GM23338 (cell line): ENCODE measurements at regions not wholly inside any gene's neighbourhood (a gene's known extent, or its start where the extent isn't known, plus 50 kb on each side); places are given as distances from the start of the nearest gene placed in this dataset.

Experiments used
- ATAC-seq: fragments of 200-7000 bp; cut with Tn5 transposase; 3 replicates; pipeline ENCODE4 v1.9.1; 2020
- DNase-seq: peaks from one replicate; pipeline ENCODE4 v3.0.0-alpha.2; 2015; ENCODE audit warnings: low spot score
- H2AFZ ChIP-seq: fragments of 200-600 bp; sonication (generic); 2 replicates; pipeline ENCODE4 v1.8.0; 2016; ENCODE audit warnings: antibody characterized with exemption, mild to moderate bottlenecking, moderate library complexity
- H3F3A ChIP-seq: fragments of 200-600 bp; sonication (generic); replicated peaks from 2 replicates; pipeline ENCODE4 v1.8.0; 2017; ENCODE audit warnings: antibody characterized with exemption, mixed run types, low read depth
- H3K27ac ChIP-seq: fragments of 200-600 bp; sonication (generic); 2 replicates; pipeline ENCODE4 v1.6.1; 2016; ENCODE audit warnings: low read depth
- H3K27me3 ChIP-seq: fragments of 200-600 bp; sonication (generic); 2 replicates; pipeline ENCODE4 v1.8.0; 2016; ENCODE audit warnings: mild to moderate bottlenecking, mixed run types, moderate library complexity; ENCODE audit not compliant: insufficient read depth
- H3K36me3 ChIP-seq: fragments of 200-600 bp; sonication (generic); 2 replicates; pipeline ENCODE4 v1.8.0; 2016; ENCODE audit warnings: mild to moderate bottlenecking; ENCODE audit not compliant: insufficient read depth
- H3K4me1 ChIP-seq: fragments of 200-600 bp; sonication (generic); 2 replicates; pipeline ENCODE4 v1.8.0; 2016; ENCODE audit warnings: mild to moderate bottlenecking, moderate library complexity; ENCODE audit not compliant: insufficient read depth
- H3K4me2 ChIP-seq: fragments of 200-600 bp; sonication (generic); 2 replicates; pipeline ENCODE4 v1.7.1; 2017; ENCODE audit warnings: mixed run types
- H3K4me3 ChIP-seq: fragments of 200-600 bp; sonication (generic); 2 replicates; pipeline ENCODE4 v1.6.1; 2016; ENCODE audit warnings: mixed run types
- H3K79me2 ChIP-seq: fragments of 200-600 bp; sonication (generic); replicated peaks from 2 replicates; pipeline ENCODE4 v1.8.0; 2017; ENCODE audit warnings: mild to moderate bottlenecking; ENCODE audit not compliant: insufficient read depth
- H3K9me2 ChIP-seq: fragments of 200-600 bp; sonication (generic); 2 replicates; pipeline ENCODE4 v1.8.0; 2017; ENCODE audit not compliant: insufficient read depth
- H4K20me1 ChIP-seq: fragments of 200-600 bp; sonication (generic); replicated peaks from 2 replicates; pipeline ENCODE4 v1.8.0; 2017; ENCODE audit warnings: mild to moderate bottlenecking; ENCODE audit not compliant: insufficient read depth
- H3K27ac Mint-ChIP-seq: 2 replicates; pipeline ENCODE4 v1.8.0; 2020; ENCODE audit warnings: inconsistent platforms, mild to moderate bottlenecking, moderate library complexity, mixed read lengths
- H3K27me3 Mint-ChIP-seq: 3 replicates; pipeline ENCODE4 v1.8.0; 2022; ENCODE audit warnings: low read depth, mild to moderate bottlenecking, moderate library complexity, mixed read lengths, inconsistent platforms; ENCODE audit not compliant: insufficient read depth, poor library complexity
- H3K36me3 Mint-ChIP-seq: 3 replicates; pipeline ENCODE4 v1.8.0; 2021; ENCODE audit warnings: low read depth, mild to moderate bottlenecking, inconsistent platforms, moderate library complexity, mixed read lengths
- H3K4me1 Mint-ChIP-seq: 3 replicates; pipeline ENCODE4 v1.8.0; 2020; ENCODE audit warnings: mild to moderate bottlenecking, inconsistent platforms, mixed read lengths
- H3K4me3 Mint-ChIP-seq: 3 replicates; pipeline ENCODE4 v1.8.0; 2021; ENCODE audit warnings: moderate library complexity, mild to moderate bottlenecking, inconsistent platforms, mixed read lengths
- H3K9me3 Mint-ChIP-seq: 3 replicates; pipeline ENCODE4 v1.8.0; 2020; ENCODE audit warnings: moderate library complexity, mild to moderate bottlenecking, inconsistent platforms, mixed read lengths
- ETS1 ChIP-seq: IDR thresholded peaks from 2 replicates; pipeline ENCODE4 v1.6.1; 2016; ENCODE audit warnings: antibody characterized with exemption
- EZH2 ChIP-seq: fragments of 200-600 bp; sonication (generic); IDR thresholded peaks from one replicate; pipeline ENCODE4 v1.8.0; 2017; ENCODE audit warnings: antibody characterized with exemption, mild to moderate bottlenecking, low read depth; ENCODE audit not compliant: unreplicated experiment
- EZH2phosphoT487 ChIP-seq: fragments of 200-600 bp; sonication (generic); IDR thresholded peaks from one replicate; pipeline ENCODE4 v1.8.1; 2018; ENCODE audit warnings: antibody characterized with exemption; ENCODE audit not compliant: unreplicated experiment
- JUNB ChIP-seq: IDR thresholded peaks from one replicate; pipeline ENCODE4 v1.6.1; 2016; ENCODE audit warnings: antibody characterized with exemption; ENCODE audit not compliant: unreplicated experiment
- NANOG ChIP-seq: IDR thresholded peaks from 2 replicates; pipeline ENCODE4 v1.6.1; 2016; ENCODE audit warnings: antibody characterized with exemption, borderline replicate concordance
- REST ChIP-seq: IDR thresholded peaks from one replicate; pipeline ENCODE4 v1.6.1; 2018; ENCODE audit warnings: antibody characterized with exemption; ENCODE audit not compliant: unreplicated experiment
- ZNF114 ChIP-seq: fragments of 250-450 bp; sonication (Bioruptor Pico); IDR thresholded peaks from 2 replicates; pipeline ENCODE4 v1.5.0; 2020; ENCODE audit warnings: mild to moderate bottlenecking, moderate library complexity
- ZNF462 ChIP-seq: fragments of 250-450 bp; sonication (Bioruptor Pico); IDR thresholded peaks from 2 replicates; pipeline ENCODE4 v1.5.0; 2020; ENCODE audit warnings: mild to moderate bottlenecking, moderate library complexity
- TF ChIP-seq, protein P1 (sequence below), 2 experiments: fragments of 200-600 bp in 1 of 2; sonication (generic) in 1 of 2; conservative IDR thresholded peaks; 2 replicates each; pipeline versions ENCODE4 v1.5.1 to v1.6.1; 2016 to 2017; ENCODE audit warnings: antibody characterized with exemption in 2 of 2, low read depth in 2 of 2, mild to moderate bottlenecking in 2 of 2, moderate library complexity in 1 of 2

- Histone ChIP-seq H3K4me2 (no peak overlapping the region), H3K79me2 (no peaks in the 10 kb centered on the region), H3K27ac (no peak overlapping the region), H3F3A (no peaks in the 10 kb centered on the region), H3K4me3 (no peak overlapping the region), H3K9me2 (peaks cover 2% of the 10 kb centered on the region; the same call in 1 of the 2 replicates), H3K27me3 (no peaks in the 10 kb centered on the region), H3K36me3 (no peaks in the 10 kb centered on the region), H2AFZ (no peak overlapping the region), H3K4me1 (peaks cover 8% of the 10 kb centered on the region; the same call in 1 of the 2 replicates), H4K20me1 (no peaks in the 10 kb centered on the region)
- Mint-ChIP-seq H3K4me3 (no peak overlapping the region), H3K27ac (no peak overlapping the region), H3K36me3 (no peaks in the 10 kb centered on the region), H3K4me1 (peaks cover 9% of the 10 kb centered on the region), H3K27me3 (peaks cover 8% of the 10 kb centered on the region), H3K9me3 (peaks cover 5% of the 10 kb centered on the region; the same call in 2 of the 3 replicates)
- ATAC-seq = no peak
- no peak for TF ChIP-seq ZNF462 (CRISPR knock-in tag)
- TF ChIP-seq ZNF114 = no peak
- TF ChIP-seq NANOG = no peak
- TF ChIP-seq REST = no peak
- no peak for TF ChIP-seq JUNB
- TF ChIP-seq ETS1 = no peak
- TF ChIP-seq, protein P1, sequence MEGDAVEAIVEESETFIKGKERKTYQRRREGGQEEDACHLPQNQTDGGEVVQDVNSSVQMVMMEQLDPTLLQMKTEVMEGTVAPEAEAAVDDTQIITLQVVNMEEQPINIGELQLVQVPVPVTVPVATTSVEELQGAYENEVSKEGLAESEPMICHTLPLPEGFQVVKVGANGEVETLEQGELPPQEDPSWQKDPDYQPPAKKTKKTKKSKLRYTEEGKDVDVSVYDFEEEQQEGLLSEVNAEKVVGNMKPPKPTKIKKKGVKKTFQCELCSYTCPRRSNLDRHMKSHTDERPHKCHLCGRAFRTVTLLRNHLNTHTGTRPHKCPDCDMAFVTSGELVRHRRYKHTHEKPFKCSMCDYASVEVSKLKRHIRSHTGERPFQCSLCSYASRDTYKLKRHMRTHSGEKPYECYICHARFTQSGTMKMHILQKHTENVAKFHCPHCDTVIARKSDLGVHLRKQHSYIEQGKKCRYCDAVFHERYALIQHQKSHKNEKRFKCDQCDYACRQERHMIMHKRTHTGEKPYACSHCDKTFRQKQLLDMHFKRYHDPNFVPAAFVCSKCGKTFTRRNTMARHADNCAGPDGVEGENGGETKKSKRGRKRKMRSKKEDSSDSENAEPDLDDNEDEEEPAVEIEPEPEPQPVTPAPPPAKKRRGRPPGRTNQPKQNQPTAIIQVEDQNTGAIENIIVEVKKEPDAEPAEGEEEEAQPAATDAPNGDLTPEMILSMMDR (conservative IDR thresholded peaks at IDR 0.05; ENCODE audit: low read depth in 2 of 2) = no peak
- TF ChIP-seq EZH2 = no peak
- no peak for TF ChIP-seq EZH2phosphoT487
- DNase-seq = no peak
These were observed 295.3 kb downstream of the SP3 start for GRCh38 chr2:173669888-173670287.
